Suprapubic skin (tissue), 4 donors: ENCODE measurements at regions not wholly inside any gene's neighbourhood (a gene's known extent, or its start where the extent isn't known, plus 50 kb on each side); places are given as distances from the start of the nearest gene placed in this dataset.

Experiments used
- POLR2A ChIP-seq, 2 donors: fragments of 450-650 bp; IDR thresholded peaks; one replicate each; pipeline ENCODE4 v1.6.1; 2017; ENCODE audit warnings: antibody characterized with exemption in 2 of 2, mild to moderate bottlenecking in 2 of 2, moderate library complexity in 2 of 2
- POLR2AphosphoS5 ChIP-seq, 3 donors: sonication (generic); formaldehyde crosslinking; IDR thresholded peaks; one replicate each; pipeline ENCODE4 v1.6.1; 2017; ENCODE audit warnings: antibody characterized with exemption in 3 of 3
- TF ChIP-seq, protein P1 (sequence below), 2 donors: fragments of 200-600 bp in 1 of 2; fragments of 450-650 bp in 1 of 2; sonication (generic) in 1 of 2; IDR thresholded peaks; one replicate each; pipeline ENCODE4 v1.5.1; 2016 to 2019; ENCODE audit warnings: antibody characterized with exemption in 2 of 2, mild to moderate bottlenecking in 1 of 2, moderate library complexity in 1 of 2

DNA sequence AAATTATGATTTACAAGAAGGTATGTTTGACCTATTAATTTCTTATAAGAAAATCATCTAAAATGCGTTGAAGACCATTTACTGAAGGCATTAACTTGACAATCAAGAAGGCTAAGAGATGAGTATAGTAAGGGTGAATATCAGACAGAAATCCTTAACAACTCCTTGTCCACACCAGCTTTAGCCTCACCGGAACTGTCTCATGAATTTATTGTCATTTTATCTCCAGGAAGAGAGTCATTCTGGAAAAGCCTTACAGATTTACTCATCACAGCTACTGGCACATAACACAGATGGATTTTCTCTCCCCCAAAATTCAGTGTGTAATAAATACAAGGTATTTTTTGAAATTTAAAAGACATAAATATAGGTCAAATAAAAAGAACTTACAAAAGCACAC, 129.4 kb upstream of the LSM8 start:
- TF ChIP-seq, protein P1, sequence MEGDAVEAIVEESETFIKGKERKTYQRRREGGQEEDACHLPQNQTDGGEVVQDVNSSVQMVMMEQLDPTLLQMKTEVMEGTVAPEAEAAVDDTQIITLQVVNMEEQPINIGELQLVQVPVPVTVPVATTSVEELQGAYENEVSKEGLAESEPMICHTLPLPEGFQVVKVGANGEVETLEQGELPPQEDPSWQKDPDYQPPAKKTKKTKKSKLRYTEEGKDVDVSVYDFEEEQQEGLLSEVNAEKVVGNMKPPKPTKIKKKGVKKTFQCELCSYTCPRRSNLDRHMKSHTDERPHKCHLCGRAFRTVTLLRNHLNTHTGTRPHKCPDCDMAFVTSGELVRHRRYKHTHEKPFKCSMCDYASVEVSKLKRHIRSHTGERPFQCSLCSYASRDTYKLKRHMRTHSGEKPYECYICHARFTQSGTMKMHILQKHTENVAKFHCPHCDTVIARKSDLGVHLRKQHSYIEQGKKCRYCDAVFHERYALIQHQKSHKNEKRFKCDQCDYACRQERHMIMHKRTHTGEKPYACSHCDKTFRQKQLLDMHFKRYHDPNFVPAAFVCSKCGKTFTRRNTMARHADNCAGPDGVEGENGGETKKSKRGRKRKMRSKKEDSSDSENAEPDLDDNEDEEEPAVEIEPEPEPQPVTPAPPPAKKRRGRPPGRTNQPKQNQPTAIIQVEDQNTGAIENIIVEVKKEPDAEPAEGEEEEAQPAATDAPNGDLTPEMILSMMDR (IDR thresholded peaks at IDR 0.05) = no peak
- TF ChIP-seq POLR2A (IDR thresholded peaks at IDR 0.05) = no peak
- no peak for TF ChIP-seq POLR2AphosphoS5 (IDR thresholded peaks at IDR 0.05)
